ENCODE measurements at regions not wholly inside any gene's neighbourhood (a gene's known extent, or its start where the extent isn't known, plus 50 kb on each side); places are given as distances from the start of the nearest gene placed in this dataset.
"Not testable (repeated sequence)": the region's sequence is repeated elsewhere in the genome, so short reads cannot be mapped to it uniquely, and the experiment has no call there.

DNA sequence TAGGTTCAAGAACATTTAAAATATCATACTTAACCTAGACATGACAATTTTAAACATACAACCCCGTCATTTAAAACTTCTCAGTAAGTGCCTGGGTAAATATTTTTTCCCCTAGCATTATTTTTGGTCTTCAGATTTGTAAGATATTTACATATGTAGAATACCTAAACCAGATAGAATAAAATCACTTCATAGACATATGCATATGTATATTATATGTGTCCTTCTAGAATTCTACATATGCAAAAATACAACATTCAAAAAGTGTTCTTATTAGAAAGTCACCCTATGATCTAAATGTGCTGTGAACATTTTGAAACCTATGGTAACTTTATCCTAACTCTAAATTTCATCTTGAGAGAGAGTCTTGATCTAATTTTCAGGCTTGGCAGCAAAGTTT, 1467.0 kb upstream of the B3GALT2 start:
- H3K27ac ChIP-seq: no peak overlapping the region
- no peak overlapping the region for H3K4me3 ChIP-seq
- no peak for DNase-seq (ENCODE audit: low spot score)
- TF ChIP-seq, protein P1, sequence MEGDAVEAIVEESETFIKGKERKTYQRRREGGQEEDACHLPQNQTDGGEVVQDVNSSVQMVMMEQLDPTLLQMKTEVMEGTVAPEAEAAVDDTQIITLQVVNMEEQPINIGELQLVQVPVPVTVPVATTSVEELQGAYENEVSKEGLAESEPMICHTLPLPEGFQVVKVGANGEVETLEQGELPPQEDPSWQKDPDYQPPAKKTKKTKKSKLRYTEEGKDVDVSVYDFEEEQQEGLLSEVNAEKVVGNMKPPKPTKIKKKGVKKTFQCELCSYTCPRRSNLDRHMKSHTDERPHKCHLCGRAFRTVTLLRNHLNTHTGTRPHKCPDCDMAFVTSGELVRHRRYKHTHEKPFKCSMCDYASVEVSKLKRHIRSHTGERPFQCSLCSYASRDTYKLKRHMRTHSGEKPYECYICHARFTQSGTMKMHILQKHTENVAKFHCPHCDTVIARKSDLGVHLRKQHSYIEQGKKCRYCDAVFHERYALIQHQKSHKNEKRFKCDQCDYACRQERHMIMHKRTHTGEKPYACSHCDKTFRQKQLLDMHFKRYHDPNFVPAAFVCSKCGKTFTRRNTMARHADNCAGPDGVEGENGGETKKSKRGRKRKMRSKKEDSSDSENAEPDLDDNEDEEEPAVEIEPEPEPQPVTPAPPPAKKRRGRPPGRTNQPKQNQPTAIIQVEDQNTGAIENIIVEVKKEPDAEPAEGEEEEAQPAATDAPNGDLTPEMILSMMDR (IDR thresholded peaks at IDR 0.05): no peak

DNA sequence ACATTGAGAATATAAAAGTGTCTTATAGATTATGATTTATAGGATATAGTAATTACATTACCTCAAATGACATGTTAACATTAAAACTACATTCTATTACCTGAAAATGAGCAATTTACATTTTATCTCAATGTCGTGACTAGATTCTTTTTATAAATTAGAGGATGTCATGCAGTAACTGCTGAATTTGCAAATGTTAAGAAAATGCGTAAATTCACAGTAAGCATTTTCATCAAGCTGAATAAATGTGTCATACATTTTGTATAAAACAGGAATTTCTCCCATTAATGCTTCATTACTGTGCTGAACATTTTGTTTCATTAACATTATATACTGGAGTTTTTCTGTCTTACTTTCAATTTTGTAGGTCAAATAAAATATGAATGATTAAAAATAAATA, 1460.7 kb upstream of the B3GALT2 start:
- no peak for DNase-seq (ENCODE audit: low spot score)
- H3K4me3 ChIP-seq: no peak overlapping the region
- TF ChIP-seq, protein P1 (IDR thresholded peaks at IDR 0.05): no peak

DNA sequence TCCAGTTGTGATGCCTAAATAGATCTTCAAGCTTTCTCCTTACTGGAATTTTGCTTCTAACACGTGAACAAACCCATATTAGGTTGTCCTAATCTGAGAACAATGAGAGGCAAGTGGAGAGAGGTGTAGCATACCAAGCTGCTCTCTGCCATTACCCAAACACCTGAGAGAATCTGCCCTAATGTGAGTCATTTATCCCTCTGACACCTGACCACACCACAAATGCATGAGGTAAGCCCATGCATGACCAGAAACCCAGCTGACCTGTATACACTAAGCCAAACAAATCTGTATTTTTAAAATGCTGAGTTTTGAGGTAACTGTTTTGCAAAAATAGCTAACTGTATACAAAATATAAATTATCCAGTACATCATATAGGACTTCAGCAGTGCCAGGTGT, 1458.1 kb upstream of the B3GALT2 start:
- no peak for DNase-seq (ENCODE audit: low spot score)
- TF ChIP-seq, protein P1 (IDR thresholded peaks at IDR 0.05): no peak
- H3K4me3 ChIP-seq: no peak overlapping the region
- H3K27ac ChIP-seq: no peak overlapping the region

More for the DNA sequence above, 1460.7 kb upstream of the B3GALT2 start:
- H3K27ac ChIP-seq: no peak overlapping the region

DNA sequence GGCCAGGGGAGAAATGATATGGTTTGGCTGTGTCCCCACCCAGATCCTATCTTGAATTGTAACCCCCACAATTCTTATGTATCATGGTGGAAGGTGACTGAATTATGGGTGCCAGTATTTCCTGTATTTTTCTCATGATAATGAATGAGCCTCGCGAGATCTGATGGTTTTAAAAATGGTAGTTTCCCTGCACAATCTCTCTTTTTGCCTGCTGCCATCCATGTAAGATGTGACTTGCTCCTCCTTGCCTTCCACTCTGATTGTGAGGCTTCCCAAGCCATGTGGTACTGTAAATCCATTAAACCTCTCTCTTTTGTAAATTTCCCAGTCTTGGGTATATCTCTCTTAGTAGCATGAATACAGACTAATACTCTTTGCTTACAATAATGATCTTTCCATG, 1453.9 kb upstream of the B3GALT2 start:
- Histone ChIP-seq H3K4me3 (no peak overlapping the region), H3K27ac (no peak overlapping the region)
- DNase-seq (ENCODE audit: low spot score): no peak
- TF ChIP-seq, protein P1 (IDR thresholded peaks at IDR 0.05): no peak

DNA sequence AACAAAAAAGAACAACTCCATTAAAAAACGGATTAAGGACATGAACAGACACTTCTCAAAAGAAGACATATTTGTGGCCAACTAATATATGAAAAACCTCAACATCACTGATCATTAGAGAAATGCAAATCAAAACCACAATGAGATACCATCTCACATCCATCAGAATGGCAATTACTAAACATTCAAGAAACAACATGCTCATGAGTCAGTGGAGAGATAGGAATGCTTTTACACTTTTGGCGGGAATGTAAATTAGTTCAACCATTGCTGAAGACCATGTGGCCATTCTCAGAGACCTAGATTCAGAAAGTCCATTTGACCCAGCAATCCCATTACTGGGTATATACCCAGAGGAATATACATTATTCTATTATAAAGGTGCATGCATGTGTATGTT, 1442.6 kb upstream of the B3GALT2 start:
- no peak for DNase-seq (ENCODE audit: low spot score)
- Histone ChIP-seq H3K27ac (no peak overlapping the region), H3K4me3 (no peak overlapping the region)
- TF ChIP-seq, protein P1 (IDR thresholded peaks at IDR 0.05): no peak

DNA sequence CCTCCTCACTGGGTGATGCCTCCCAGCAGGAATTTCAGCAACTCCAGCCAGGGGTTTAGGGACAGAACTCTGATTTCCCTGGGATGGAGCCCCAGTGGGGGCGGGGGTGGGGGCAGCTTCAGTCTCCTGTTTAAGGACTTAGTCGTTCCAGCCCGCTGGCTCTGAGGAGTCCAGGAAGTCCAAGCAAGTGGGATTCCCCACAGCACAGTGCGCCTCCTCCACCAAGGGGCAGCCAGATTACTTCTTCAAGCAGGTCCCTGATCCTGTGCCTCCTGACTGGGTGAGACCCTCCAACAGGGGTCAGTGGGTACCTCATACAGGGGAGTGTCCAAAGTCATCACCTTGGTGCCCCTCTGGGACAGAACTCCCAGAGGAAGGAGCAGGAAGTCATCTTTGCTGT, 1438.4 kb upstream of the B3GALT2 start:
- DNase-seq (ENCODE audit: low spot score): no peak
- TF ChIP-seq, protein P1 (IDR thresholded peaks at IDR 0.05): no peak
- no peak overlapping the region for H3K27ac ChIP-seq

DNA sequence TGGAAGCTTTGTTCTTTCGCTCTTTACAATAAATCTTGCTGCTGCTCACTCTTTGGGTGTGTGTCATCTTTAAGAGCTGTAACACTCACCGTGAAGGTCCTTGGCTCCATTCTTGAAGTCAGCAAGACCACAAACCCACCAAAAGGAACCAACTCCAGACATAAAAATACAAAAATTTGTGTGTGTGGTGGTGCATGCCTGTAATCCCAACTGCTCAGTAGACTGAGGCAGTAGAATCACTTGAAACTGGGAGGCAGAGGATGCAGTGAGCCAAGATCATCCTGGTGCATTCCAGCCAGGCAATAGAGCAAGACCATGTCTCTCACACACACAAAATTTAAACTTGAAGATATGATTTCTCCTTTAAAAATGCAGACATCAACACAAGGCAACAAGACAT, 1431.7 kb upstream of the B3GALT2 start:
- Histone ChIP-seq H3K27ac (no peak overlapping the region), H3K4me3 (no peak overlapping the region)
- TF ChIP-seq, protein P1 (IDR thresholded peaks at IDR 0.05): no peak
- no peak for DNase-seq (ENCODE audit: low spot score)

More for the DNA sequence above, 1438.4 kb upstream of the B3GALT2 start:
- no peak overlapping the region for H3K4me3 ChIP-seq

DNA sequence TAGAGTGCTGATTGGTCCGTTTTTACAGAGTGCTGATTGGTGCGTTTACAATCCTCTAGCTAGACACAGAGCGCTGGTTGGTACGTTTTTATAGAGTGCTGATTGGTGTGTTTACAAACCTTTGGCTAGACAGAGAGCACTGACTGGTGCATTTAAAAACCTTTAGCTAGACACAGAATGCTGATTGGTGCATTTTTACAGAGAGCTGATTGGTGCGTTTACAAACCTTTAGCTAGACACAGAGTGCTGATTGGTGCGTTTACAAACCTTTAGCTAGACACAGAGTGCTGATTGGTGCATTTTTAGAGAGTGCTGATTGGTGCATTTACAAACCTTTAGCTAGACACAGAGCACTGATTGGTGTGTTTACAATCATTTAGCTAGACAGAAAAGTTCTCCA, 1430.9 kb upstream of the B3GALT2 start:
- not testable (repeated sequence) for H3K27ac ChIP-seq; H3K4me3 ChIP-seq; DNase-seq (ENCODE audit: low spot score)
